ENCODE measurements at regions not wholly inside any gene's neighbourhood (a gene's known extent, or its start where the extent isn't known, plus 50 kb on each side); places are given as distances from the start of the nearest gene placed in this dataset.
"Not testable (repeated sequence)": the region's sequence is repeated elsewhere in the genome, so short reads cannot be mapped to it uniquely, and the experiment has no call there.

GRCh38 chr14:26655128-26655527 lies 57.3 kb upstream of the NOVA1 start:
- TF ChIP-seq POLR2A (IDR thresholded peaks at IDR 0.05; ENCODE audit: extremely low read depth, insufficient read length) = no peak
- TF ChIP-seq MYC (IDR thresholded peaks at IDR 0.05; ENCODE audit: low read depth, low read length) = no peak
- no peak for TF ChIP-seq MAX (IDR thresholded peaks at IDR 0.05; ENCODE audit: low read depth, low read length)
- TF ChIP-seq, protein P1, sequence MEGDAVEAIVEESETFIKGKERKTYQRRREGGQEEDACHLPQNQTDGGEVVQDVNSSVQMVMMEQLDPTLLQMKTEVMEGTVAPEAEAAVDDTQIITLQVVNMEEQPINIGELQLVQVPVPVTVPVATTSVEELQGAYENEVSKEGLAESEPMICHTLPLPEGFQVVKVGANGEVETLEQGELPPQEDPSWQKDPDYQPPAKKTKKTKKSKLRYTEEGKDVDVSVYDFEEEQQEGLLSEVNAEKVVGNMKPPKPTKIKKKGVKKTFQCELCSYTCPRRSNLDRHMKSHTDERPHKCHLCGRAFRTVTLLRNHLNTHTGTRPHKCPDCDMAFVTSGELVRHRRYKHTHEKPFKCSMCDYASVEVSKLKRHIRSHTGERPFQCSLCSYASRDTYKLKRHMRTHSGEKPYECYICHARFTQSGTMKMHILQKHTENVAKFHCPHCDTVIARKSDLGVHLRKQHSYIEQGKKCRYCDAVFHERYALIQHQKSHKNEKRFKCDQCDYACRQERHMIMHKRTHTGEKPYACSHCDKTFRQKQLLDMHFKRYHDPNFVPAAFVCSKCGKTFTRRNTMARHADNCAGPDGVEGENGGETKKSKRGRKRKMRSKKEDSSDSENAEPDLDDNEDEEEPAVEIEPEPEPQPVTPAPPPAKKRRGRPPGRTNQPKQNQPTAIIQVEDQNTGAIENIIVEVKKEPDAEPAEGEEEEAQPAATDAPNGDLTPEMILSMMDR (IDR thresholded peaks at IDR 0.05; ENCODE audit: low read depth, low read length) = no peak
- H3K4me3 ChIP-seq (ENCODE audit: low read depth, low read length) = no peak overlapping the region
- no peak for DNase-seq (ENCODE audit: low read depth)

DNA sequence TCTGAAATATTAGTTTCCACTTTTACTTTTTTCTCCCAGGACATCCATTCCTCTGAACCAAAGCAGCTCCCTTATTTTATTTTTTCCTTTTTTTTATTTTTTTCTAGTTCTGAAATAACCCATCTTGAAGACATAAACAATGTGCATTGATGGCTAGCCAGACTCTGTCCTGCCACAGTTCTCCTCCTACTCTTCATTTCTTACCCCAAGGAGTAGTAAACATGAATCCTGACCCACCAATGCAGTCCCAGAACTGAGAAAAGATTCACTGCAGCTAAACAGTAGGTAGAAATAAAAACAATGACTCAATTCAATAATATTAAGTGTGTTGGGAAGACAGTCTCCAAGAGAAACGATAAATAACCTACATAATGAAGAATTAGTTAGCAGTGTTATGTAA lies 65.7 kb upstream of the NOVA1 start:
- no peak overlapping the region for H3K4me3 ChIP-seq (ENCODE audit: low read depth, low read length)
- TF ChIP-seq MAX (IDR thresholded peaks at IDR 0.05; ENCODE audit: low read depth, low read length) (no peak), MYC (IDR thresholded peaks at IDR 0.05; ENCODE audit: low read depth, low read length) (no peak), POLR2A (IDR thresholded peaks at IDR 0.05; ENCODE audit: extremely low read depth, insufficient read length) (no peak)
- TF ChIP-seq, protein P1 (IDR thresholded peaks at IDR 0.05; ENCODE audit: low read depth, low read length) = no peak

GRCh38 chr14:26678732-26679420 lies 81.0 kb upstream of the NOVA1 start:
- DNase-seq (ENCODE audit: low read depth); H3K4me3 ChIP-seq (ENCODE audit: low read depth, low read length): not testable (repeated sequence)

More for the DNA sequence above, 65.7 kb upstream of the NOVA1 start:
- DNase-seq (ENCODE audit: low read depth) = no peak

DNA sequence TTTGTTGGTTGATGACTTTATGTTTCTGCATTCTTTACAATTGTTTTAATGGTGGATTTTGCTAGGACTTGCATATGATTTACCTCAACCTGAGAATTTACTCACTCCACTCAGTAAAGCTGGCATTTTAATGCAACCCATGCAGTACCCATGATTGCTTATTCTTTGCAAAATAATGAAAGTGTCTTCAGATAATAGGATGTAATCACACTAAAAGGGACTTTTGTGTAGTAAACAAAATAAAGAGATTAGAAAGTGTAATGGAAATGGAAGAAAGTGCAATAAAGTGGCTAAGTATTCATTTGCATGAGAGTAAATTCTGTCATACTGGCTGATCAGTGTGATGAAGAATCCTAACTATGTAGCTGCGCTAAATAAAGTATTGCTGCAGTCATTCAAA lies 87.6 kb upstream of the NOVA1 start:
- no peak for DNase-seq (ENCODE audit: low read depth)
- H3K4me3 ChIP-seq (ENCODE audit: low read depth, low read length) = no peak overlapping the region

DNA sequence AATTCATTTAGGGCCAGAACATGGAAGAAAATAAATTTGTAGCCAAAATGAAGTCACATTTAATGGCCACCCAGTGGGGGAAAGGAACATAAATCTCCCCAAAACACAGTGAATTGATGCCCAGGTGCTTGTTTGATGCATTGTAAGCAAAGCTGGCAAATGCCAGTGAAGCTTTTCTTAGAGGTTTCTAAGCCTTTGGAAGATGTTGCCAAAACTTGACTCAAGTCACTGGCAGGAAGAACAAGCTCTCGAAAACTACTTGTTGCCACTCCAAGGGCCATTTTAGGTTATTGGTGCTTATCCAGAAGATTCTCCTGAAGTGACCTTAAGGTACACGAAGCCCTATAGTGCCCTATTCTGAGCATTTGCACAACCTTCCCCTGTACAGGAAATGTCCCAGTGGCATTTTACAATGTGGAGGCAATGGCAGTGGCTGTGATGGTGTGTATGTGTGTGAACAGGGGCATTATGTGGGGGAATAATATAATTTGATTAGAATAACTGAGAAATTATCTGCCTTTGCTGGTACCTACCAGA lies 89.5 kb upstream of the NOVA1 start:
- TF ChIP-seq, protein P1 (IDR thresholded peaks at IDR 0.05; ENCODE audit: low read depth, low read length) = no peak
- TF ChIP-seq MAX (IDR thresholded peaks at IDR 0.05; ENCODE audit: low read depth, low read length) = no peak
- TF ChIP-seq POLR2A (IDR thresholded peaks at IDR 0.05; ENCODE audit: extremely low read depth, insufficient read length) = no peak
- no peak for TF ChIP-seq MYC (IDR thresholded peaks at IDR 0.05; ENCODE audit: low read depth, low read length)
- no peak for DNase-seq (ENCODE audit: low read depth)

More for the DNA sequence above, 87.6 kb upstream of the NOVA1 start:
- TF ChIP-seq, protein P1 (IDR thresholded peaks at IDR 0.05; ENCODE audit: low read depth, low read length) = no peak
- no peak for TF ChIP-seq MYC (IDR thresholded peaks at IDR 0.05; ENCODE audit: low read depth, low read length)
- no peak for TF ChIP-seq POLR2A (IDR thresholded peaks at IDR 0.05; ENCODE audit: extremely low read depth, insufficient read length)
- TF ChIP-seq MAX (IDR thresholded peaks at IDR 0.05; ENCODE audit: low read depth, low read length) = no peak

DNA sequence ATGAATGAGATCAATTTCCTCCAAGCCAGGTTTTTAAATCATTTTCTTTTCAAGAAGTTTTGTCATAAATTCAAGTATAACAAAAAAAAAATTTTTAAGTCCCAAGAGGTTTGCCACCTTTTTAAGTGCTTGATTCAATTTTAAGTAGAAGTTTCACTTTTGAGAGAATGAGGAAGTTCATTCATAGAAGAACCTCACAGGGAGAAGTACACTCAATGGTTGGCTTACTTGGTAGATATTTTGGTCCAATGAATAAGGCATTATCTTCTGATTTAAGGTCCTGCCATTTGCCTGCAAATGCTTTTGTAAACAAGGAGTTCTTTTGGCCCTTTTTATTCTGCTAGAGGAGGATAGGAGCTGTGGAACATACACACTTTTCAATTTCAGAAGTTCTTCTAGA lies 96.7 kb upstream of the NOVA1 start:
- peak; percentile 6 for DNase-seq (ENCODE audit: low read depth)
- TF ChIP-seq POLR2A (IDR thresholded peaks at IDR 0.05; ENCODE audit: extremely low read depth, insufficient read length) (no peak), MYC (IDR thresholded peaks at IDR 0.05; ENCODE audit: low read depth, low read length) (no peak), MAX (IDR thresholded peaks at IDR 0.05; ENCODE audit: low read depth, low read length) (no peak)
- TF ChIP-seq, protein P1 (IDR thresholded peaks at IDR 0.05; ENCODE audit: low read depth, low read length) = no peak

More for the DNA sequence above, 89.5 kb upstream of the NOVA1 start:
- H3K4me3 ChIP-seq (ENCODE audit: low read depth, low read length) = no peak overlapping the region

More for the DNA sequence above, 96.7 kb upstream of the NOVA1 start:
- H3K4me3 ChIP-seq (ENCODE audit: low read depth, low read length) = no peak overlapping the region
